ENCODE measurements at regions not wholly inside any gene's neighbourhood (a gene's known extent, or its start where the extent isn't known, plus 50 kb on each side); places are given as distances from the start of the nearest gene placed in this dataset.

- TF ChIP-seq EP300 (IDR thresholded peaks at IDR 0.05), result no peak
- no peak for TF ChIP-seq CTCF (IDR thresholded peaks at IDR 0.05)
- TF ChIP-seq POLR2A (IDR thresholded peaks at IDR 0.05), result no peak
These were observed 493.8 kb downstream of the UTRN start for GRCh38 chr6:144778773-144779492.

All from upper lobe of left lung (tissue), 4 donors.